H1 (cell line): ENCODE measurements at regions not wholly inside any gene's neighbourhood (a gene's known extent, or its start where the extent isn't known, plus 50 kb on each side); places are given as distances from the start of the nearest gene placed in this dataset.

Source experiments
- CTCF ChIA-PET: fragments of 300-600 bp; sonication (Branson Sonifier 250); formaldehyde crosslinking; loops from one replicate; lab custom pipeline; 2021; ENCODE audit not compliant: partially characterized antibody; lab: Charles Lee
- POLR2A ChIA-PET: fragments of 300-600 bp; sonication (Branson Sonifier 250); formaldehyde crosslinking; loops from one replicate; lab custom pipeline; 2021; ENCODE audit warnings: inconsistent platforms; ENCODE audit not compliant: partially characterized antibody; lab: Charles Lee
- DNase-seq, 2 experiments: peaks; one replicate each; pipeline versions ENCODE4 v3.0.0 to v3.0.0-alpha.2; 2010 to 2022; ENCODE audit warnings: low spot score in 2 of 2, low read depth in 1 of 2, mixed read lengths in 1 of 2
- FAIRE-seq: peaks from 2 replicates; lab custom pipeline; 2011; peaks lifted over from hg19 to GRCh38; lab: Jason Lieb, UNC
- H2AFZ ChIP-seq: 2 replicates; pipeline ENCODE4 v1.8.1; 2012; ENCODE audit warnings: low read length, inconsistent platforms
- H2AK5ac ChIP-seq: 2 replicates; pipeline ENCODE4 v1.6.1; 2013; ENCODE audit warnings: low read depth, low read length
- H2BK120ac ChIP-seq: replicated peaks from 2 replicates; pipeline ENCODE3; 2013; ENCODE audit warnings: low read depth, low read length, inconsistent platforms
- H2BK12ac ChIP-seq: 2 replicates; pipeline ENCODE4 v1.6.1; 2013; ENCODE audit warnings: low read depth, low read length
- H2BK15ac ChIP-seq: 2 replicates; pipeline ENCODE4 v1.6.1; 2013; ENCODE audit warnings: low read length
- H2BK20ac ChIP-seq: 2 replicates; pipeline ENCODE4 v1.6.1; 2013; ENCODE audit warnings: low read length
- H2BK5ac ChIP-seq: 2 replicates; pipeline ENCODE4 v1.6.1; 2013; ENCODE audit warnings: low read depth, low read length
- H3K14ac ChIP-seq: 2 replicates; pipeline ENCODE4 v1.6.1; 2013; ENCODE audit warnings: inconsistent platforms; ENCODE audit not compliant: insufficient read length
- H3K18ac ChIP-seq: 2 replicates; pipeline ENCODE4 v1.6.1; 2013; ENCODE audit warnings: low read length; ENCODE audit errors: extremely low read depth
- H3K23ac ChIP-seq: 2 replicates; pipeline ENCODE4 v1.6.1; 2013; ENCODE audit warnings: inconsistent platforms; ENCODE audit not compliant: insufficient read length
- H3K23me2 ChIP-seq: 2 replicates; pipeline ENCODE4 v1.6.1; 2013; ENCODE audit warnings: low read depth, low read length
- H3K27ac ChIP-seq: 2 replicates; pipeline ENCODE4 v1.6.1; 2011; ENCODE audit warnings: low read depth, low read length, inconsistent platforms
- H3K27me3 ChIP-seq, 4 experiments: replicated peaks in 1 of 4; 1 replicate in 1 of 4; 2 replicates in 3 of 4; pipeline versions ENCODE4 v1.6.1 to v1.8.1; 2011 to 2013; ENCODE audit warnings: low read length in 3 of 4, mild to moderate bottlenecking in 3 of 4, inconsistent platforms in 2 of 4, mixed read lengths in 2 of 4, moderate library complexity in 1 of 4; ENCODE audit not compliant: control insufficient read depth in 3 of 4, insufficient read depth in 3 of 4; ENCODE audit errors: extremely low read depth in 1 of 4
- H3K36me3 ChIP-seq, 4 experiments: 2 replicates each; pipeline versions ENCODE4 v1.6.1 to v1.8.1; 2011 to 2013; ENCODE audit warnings: mild to moderate bottlenecking in 4 of 4, low read length in 3 of 4, moderate library complexity in 2 of 4, control low read depth in 1 of 4, inconsistent platforms in 1 of 4; ENCODE audit not compliant: insufficient read depth in 4 of 4, control insufficient read depth in 2 of 4
- H3K4ac ChIP-seq: replicated peaks from 2 replicates; pipeline ENCODE3; 2013; ENCODE audit warnings: low read length, low read depth, mixed read lengths, inconsistent platforms; ENCODE audit not compliant: insufficient read length
- H3K4me1 ChIP-seq, 4 experiments: replicated peaks in 1 of 4; 1 replicate in 1 of 4; 2 replicates in 3 of 4; pipeline versions ENCODE4 v1.6.1 to v1.8.1; 2011 to 2013; ENCODE audit warnings: low read length in 3 of 4, inconsistent platforms in 2 of 4, mixed read lengths in 1 of 4; ENCODE audit not compliant: insufficient read depth in 4 of 4, control insufficient read depth in 3 of 4
- H3K4me2 ChIP-seq, 2 experiments: 2 replicates each; pipeline versions ENCODE4 v1.6.1 to v1.8.1; 2011 to 2013; ENCODE audit warnings: low read depth in 2 of 2, low read length in 2 of 2, control low read depth in 1 of 2, inconsistent platforms in 1 of 2, mild to moderate bottlenecking in 1 of 2; ENCODE audit not compliant: insufficient read depth in 1 of 2
- H3K4me3 ChIP-seq, 4 experiments: fragments of 200-600, 300-600 bp in 1 of 4; sonication (generic), shearing (Covaris generic), sonication (Bioruptor Twin) in 1 of 4; 2 replicates each; pipeline versions ENCODE4 v1.5.1 to v1.8.1; 2011 to 2016; ENCODE audit warnings: low read length in 4 of 4, low read depth in 3 of 4, control low read depth in 2 of 4, inconsistent platforms in 2 of 4, mild to moderate bottlenecking in 2 of 4, mixed read lengths in 1 of 4, moderate library complexity in 1 of 4; ENCODE audit not compliant: insufficient read depth in 2 of 4; ENCODE audit errors: extremely low read depth in 1 of 4
- H3K56ac ChIP-seq: replicated peaks from 2 replicates; pipeline ENCODE3; 2013; ENCODE audit warnings: low read depth, mild to moderate bottlenecking, mixed read lengths, low read length, inconsistent platforms; ENCODE audit not compliant: insufficient read length
- H3K79me1 ChIP-seq: 2 replicates; pipeline ENCODE4 v1.6.1; 2013; ENCODE audit warnings: low read depth, low read length, control low read depth
- H3K79me2 ChIP-seq, 2 experiments: 2 replicates each; pipeline versions ENCODE4 v1.6.1 to v1.8.1; 2012 to 2013; ENCODE audit warnings: low read length in 2 of 2, mild to moderate bottlenecking in 2 of 2, inconsistent platforms in 1 of 2; ENCODE audit not compliant: insufficient read depth in 2 of 2, control insufficient read depth in 1 of 2
- H3K9ac ChIP-seq, 4 experiments: replicated peaks in 1 of 4; 1 replicate in 1 of 4; 2 replicates in 3 of 4; pipeline versions ENCODE4 v1.6.1 to v1.8.1; 2011 to 2013; ENCODE audit warnings: low read depth in 3 of 4, low read length in 3 of 4, control low read depth in 2 of 4, mild to moderate bottlenecking in 2 of 4, moderate library complexity in 2 of 4, inconsistent platforms in 1 of 4; ENCODE audit errors: extremely low read depth in 1 of 4
- H3K9me3 ChIP-seq, 2 experiments: 2 replicates each; pipeline versions ENCODE4 v1.6.1 to v1.8.1; 2012 to 2013; ENCODE audit warnings: mild to moderate bottlenecking in 2 of 2, moderate library complexity in 2 of 2, control low read depth in 1 of 2, inconsistent platforms in 1 of 2, low read depth in 1 of 2, low read length in 1 of 2, mixed read lengths in 1 of 2; ENCODE audit not compliant: insufficient read depth in 2 of 2
- H4K20me1 ChIP-seq, 2 experiments: replicated peaks in 1 of 2; 2 replicates each; pipeline versions ENCODE3 to v1.8.1; 2011 to 2013; ENCODE audit warnings: inconsistent platforms in 2 of 2, low read length in 2 of 2, mild to moderate bottlenecking in 1 of 2; ENCODE audit not compliant: insufficient read depth in 2 of 2, control insufficient read depth in 1 of 2
- H4K5ac ChIP-seq: 2 replicates; pipeline ENCODE4 v1.6.1; 2013; ENCODE audit warnings: low read length, low read depth, mixed read lengths, inconsistent platforms; ENCODE audit not compliant: insufficient read length
- H4K8ac ChIP-seq: 2 replicates; pipeline ENCODE4 v1.8.0; 2013; ENCODE audit warnings: mild to moderate bottlenecking, moderate library complexity, low read length, inconsistent platforms; ENCODE audit not compliant: insufficient read depth; ENCODE audit errors: extremely low read depth
- H4K91ac ChIP-seq: replicated peaks from 2 replicates; pipeline ENCODE3; 2013; ENCODE audit warnings: low read length, mixed read lengths, inconsistent platforms; ENCODE audit not compliant: insufficient read length
- CTBP2 ChIP-seq: IDR thresholded peaks from 2 replicates; pipeline ENCODE4 v1.7.0; 2011; ENCODE audit warnings: borderline replicate concordance, mild to moderate bottlenecking, moderate library complexity, mixed read lengths, low read length; ENCODE audit not compliant: insufficient read depth, insufficient read length
- WGBS, 2 experiments: shearing (Covaris generic) in 1 of 2; methylation state at CpG; one replicate each; pipeline versions ENCODE4 v1.1.6 to v1.1.7; 2013 to 2015; ENCODE audit warnings: low lambda C conversion rate in 2 of 2, mixed read lengths in 2 of 2, inconsistent platforms in 1 of 2, low coverage in 1 of 2, missing lambda C conversion rate in 1 of 2; ENCODE audit not compliant: insufficient replicate concordance in 2 of 2, insufficient coverage in 1 of 2, insufficient read length in 1 of 2; ENCODE audit errors: extremely low coverage in 1 of 2, missing lambda C conversion rate in 1 of 2; 5-methylcytosine and 5-hydroxymethylcytosine counted together
- TF ChIP-seq, protein P1 (sequence below), 3 experiments: IDR thresholded peaks; 1 replicate in 2 of 3; 2 replicates in 1 of 3; pipeline versions ENCODE4 v1.5.1 to v1.6.1; 2011; ENCODE audit warnings: low read length in 3 of 3, mild to moderate bottlenecking in 3 of 3, inconsistent platforms in 2 of 3, low read depth in 1 of 3, moderate library complexity in 1 of 3; ENCODE audit not compliant: insufficient read depth in 1 of 3; ENCODE audit errors: control extremely low read depth in 1 of 3
- TF ChIP-seq, protein P2 (sequence below): IDR thresholded peaks from 2 replicates; pipeline ENCODE4 v1.6.1; 2011; ENCODE audit warnings: low read depth, mild to moderate bottlenecking, low read length; ENCODE audit not compliant: insufficient read depth

DNA sequence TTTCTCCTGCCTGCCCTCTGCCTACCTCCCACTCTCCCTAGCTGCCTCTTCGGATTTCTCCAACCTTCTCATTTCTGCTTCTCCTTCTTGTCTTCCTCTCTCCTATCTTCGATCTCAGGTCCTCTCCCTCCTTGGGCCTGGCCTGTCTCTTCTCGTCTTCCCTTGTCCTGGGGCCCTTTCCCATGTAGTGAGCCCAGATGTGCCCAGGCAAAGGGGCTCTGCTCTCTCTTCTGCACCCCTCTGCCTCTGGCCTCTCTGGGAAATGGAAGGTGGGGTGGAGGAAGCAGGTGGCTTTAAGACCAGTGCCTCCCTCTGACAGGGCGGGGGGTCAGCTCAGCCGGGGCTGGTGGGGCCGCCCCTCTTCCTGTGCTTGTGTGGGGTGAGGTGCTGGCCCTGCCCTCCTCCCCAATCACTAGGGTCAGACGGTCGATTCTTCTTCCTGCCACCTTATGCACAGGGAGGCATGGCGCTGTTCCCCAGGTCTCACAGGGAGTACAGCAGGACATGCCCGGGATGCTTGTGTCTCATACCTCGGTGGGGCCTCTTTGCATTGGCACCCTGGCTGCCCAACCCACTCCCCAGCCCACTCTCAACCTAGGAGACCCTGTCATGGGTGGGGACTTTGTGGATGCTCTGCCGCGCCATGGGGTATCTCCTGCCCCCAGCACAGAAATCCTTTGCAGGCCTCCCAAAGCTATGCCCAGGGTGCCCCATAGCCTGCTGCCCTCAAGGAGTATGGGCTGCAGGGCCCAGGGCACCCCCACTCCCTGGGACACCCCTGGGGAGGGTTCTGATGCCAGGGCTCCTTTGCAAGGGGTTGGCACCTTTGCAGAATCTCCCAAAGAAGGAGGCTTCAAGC, 213.8 kb upstream of the HAAO start:
- H4K8ac ChIP-seq, result peak overlapping the region; percentile 3; the same call in 1 of the 2 replicates
- no peak overlapping the region for H3K23ac ChIP-seq
- H3K18ac ChIP-seq, result no peak overlapping the region
- no peak overlapping the region for H2BK15ac ChIP-seq
- H3K9ac ChIP-seq, result no peak overlapping the region
- H3K56ac ChIP-seq, result no peak overlapping the region
- no peak overlapping the region for H3K4me3 ChIP-seq
- no peaks in the 10 kb centered on the region for H3K27me3 ChIP-seq
- no peak overlapping the region for H3K4me2 ChIP-seq
- no peak overlapping the region for H4K91ac ChIP-seq
- peaks cover 2 to 5% of the 10 kb centered on the region in 2 experiments; a peak in 1 of 4 replicates for H3K9me3 ChIP-seq
- H3K4ac ChIP-seq, result no peak overlapping the region
- ChIA-PET CTCF (interaction anchor here (0.7 to 3.9 kb wide), 6 partner anchors 12 to 223 kb away, joined by 3 to 21 read pairs (median 5); no protein-coding TSS in a partner anchor), POLR2A (no interaction called here)
- no peak overlapping the region for H2AFZ ChIP-seq
- no peak for FAIRE-seq
- H3K79me1 ChIP-seq, result no peaks in the 10 kb centered on the region
- H3K36me3 ChIP-seq, result no peaks in the 10 kb centered on the region
- no peak overlapping the region for H2BK20ac ChIP-seq
- no peaks in the 10 kb centered on the region for H3K23me2 ChIP-seq
- H2BK120ac ChIP-seq, result no peak overlapping the region
- H3K4me1 ChIP-seq, result peaks cover 0 to 3% (median 0%) of the 10 kb centered on the region in 4 experiments; a peak in 1 of 7 replicates
- WGBS, 2 experiments, result 95% methylated on average over 11 of the region's 13 CpGs; no CpG with 5 or more reads in 1 of the 2 experiments
- no peak overlapping the region for H3K14ac ChIP-seq
- H3K27ac ChIP-seq, result no peak overlapping the region
- no peak overlapping the region for H2BK5ac ChIP-seq
- no peaks in the 10 kb centered on the region for H4K20me1 ChIP-seq
- no peaks in the 10 kb centered on the region for H3K79me2 ChIP-seq
- no peak for DNase-seq
- no peak overlapping the region for H2BK12ac ChIP-seq
- no peak overlapping the region for H4K5ac ChIP-seq
- H2AK5ac ChIP-seq, result no peak overlapping the region
- TF ChIP-seq, protein P1, sequence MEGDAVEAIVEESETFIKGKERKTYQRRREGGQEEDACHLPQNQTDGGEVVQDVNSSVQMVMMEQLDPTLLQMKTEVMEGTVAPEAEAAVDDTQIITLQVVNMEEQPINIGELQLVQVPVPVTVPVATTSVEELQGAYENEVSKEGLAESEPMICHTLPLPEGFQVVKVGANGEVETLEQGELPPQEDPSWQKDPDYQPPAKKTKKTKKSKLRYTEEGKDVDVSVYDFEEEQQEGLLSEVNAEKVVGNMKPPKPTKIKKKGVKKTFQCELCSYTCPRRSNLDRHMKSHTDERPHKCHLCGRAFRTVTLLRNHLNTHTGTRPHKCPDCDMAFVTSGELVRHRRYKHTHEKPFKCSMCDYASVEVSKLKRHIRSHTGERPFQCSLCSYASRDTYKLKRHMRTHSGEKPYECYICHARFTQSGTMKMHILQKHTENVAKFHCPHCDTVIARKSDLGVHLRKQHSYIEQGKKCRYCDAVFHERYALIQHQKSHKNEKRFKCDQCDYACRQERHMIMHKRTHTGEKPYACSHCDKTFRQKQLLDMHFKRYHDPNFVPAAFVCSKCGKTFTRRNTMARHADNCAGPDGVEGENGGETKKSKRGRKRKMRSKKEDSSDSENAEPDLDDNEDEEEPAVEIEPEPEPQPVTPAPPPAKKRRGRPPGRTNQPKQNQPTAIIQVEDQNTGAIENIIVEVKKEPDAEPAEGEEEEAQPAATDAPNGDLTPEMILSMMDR (IDR thresholded peaks at IDR 0.05; ENCODE audit: control extremely low read depth in 1 of 3, insufficient read depth in 1 of 3, low read depth in 1 of 3, low read length in 3 of 3), result no peak
- no peak for TF ChIP-seq CTBP2
- TF ChIP-seq, protein P2, sequence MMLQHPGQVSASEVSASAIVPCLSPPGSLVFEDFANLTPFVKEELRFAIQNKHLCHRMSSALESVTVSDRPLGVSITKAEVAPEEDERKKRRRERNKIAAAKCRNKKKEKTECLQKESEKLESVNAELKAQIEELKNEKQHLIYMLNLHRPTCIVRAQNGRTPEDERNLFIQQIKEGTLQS, result no peak
